ENCODE measurements at regions not wholly inside any gene's neighbourhood (a gene's known extent, or its start where the extent isn't known, plus 50 kb on each side); places are given as distances from the start of the nearest gene placed in this dataset.

- Histone ChIP-seq H3K4me3 (ENCODE audit: low read depth, low read length) (no peak overlapping the region), H2AFZ (no peak overlapping the region), H3K4me2 (ENCODE audit: low read length) (no peak overlapping the region), H3K36me3 (ENCODE audit: control insufficient read depth, insufficient read depth, low read length) (no peaks in the 10 kb centered on the region), H3K9me3 (ENCODE audit: control insufficient read depth, low read length) (no peaks in the 10 kb centered on the region), H3K79me2 (no peaks in the 10 kb centered on the region), H3K4me1 (peaks cover 3% of the 10 kb centered on the region), H3K27ac (no peak overlapping the region), H3K9ac (no peak overlapping the region), H3K27me3 (ENCODE audit: control insufficient read depth, insufficient read depth, low read length) (no peaks in the 10 kb centered on the region)
- TF ChIP-seq CTCF (IDR thresholded peaks at IDR 0.05): no peak
Observed at GRCh38 chr1:232533328-232533727, 96.6 kb downstream of the SIPA1L2 start.

- H3K4me2 ChIP-seq (ENCODE audit: low read length): no peak overlapping the region
- no peak overlapping the region for H3K9ac ChIP-seq
- TF ChIP-seq CTCF (IDR thresholded peaks at IDR 0.05): no peak
Observed at GRCh38 chr1:232532901-232533300, 97.0 kb downstream of the SIPA1L2 start.

GRCh38 chr1:232531291-232531690 is 98.6 kb downstream of the SIPA1L2 start:
- Histone ChIP-seq H3K27ac (no peak overlapping the region), H3K4me1 (peaks cover 2% of the 10 kb centered on the region), H3K9ac (no peak overlapping the region), H3K27me3 (ENCODE audit: control insufficient read depth, insufficient read depth, low read length) (no peaks in the 10 kb centered on the region), H3K9me3 (ENCODE audit: control insufficient read depth, low read length) (no peaks in the 10 kb centered on the region), H3K79me2 (no peaks in the 10 kb centered on the region), H3K4me3 (ENCODE audit: low read depth, low read length) (no peak overlapping the region), H3K4me2 (ENCODE audit: low read length) (no peak overlapping the region), H2AFZ (no peak overlapping the region), H3K36me3 (ENCODE audit: control insufficient read depth, insufficient read depth, low read length) (no peaks in the 10 kb centered on the region)
- no peak for TF ChIP-seq CTCF (IDR thresholded peaks at IDR 0.05)

More at GRCh38 chr1:232532901-232533300, 97.0 kb downstream of the SIPA1L2 start:
- H2AFZ ChIP-seq: no peak overlapping the region
- H3K27me3 ChIP-seq (ENCODE audit: control insufficient read depth, insufficient read depth, low read length): no peaks in the 10 kb centered on the region
- H3K4me3 ChIP-seq (ENCODE audit: low read depth, low read length): no peak overlapping the region
- H3K9me3 ChIP-seq (ENCODE audit: control insufficient read depth, low read length): no peaks in the 10 kb centered on the region
- no peaks in the 10 kb centered on the region for H3K79me2 ChIP-seq
- H3K4me1 ChIP-seq: peaks cover 2% of the 10 kb centered on the region
- H3K27ac ChIP-seq: no peak overlapping the region
- H3K36me3 ChIP-seq (ENCODE audit: control insufficient read depth, insufficient read depth, low read length): no peaks in the 10 kb centered on the region

GRCh38 chr1:232529747-232530146 is 100.2 kb downstream of the SIPA1L2 start:
- no peaks in the 10 kb centered on the region for H3K27me3 ChIP-seq (ENCODE audit: control insufficient read depth, insufficient read depth, low read length)
- no peak overlapping the region for H3K9ac ChIP-seq
- no peak overlapping the region for H2AFZ ChIP-seq
- H3K4me1 ChIP-seq: peaks cover 2% of the 10 kb centered on the region
- H3K9me3 ChIP-seq (ENCODE audit: control insufficient read depth, low read length): no peaks in the 10 kb centered on the region
- no peak overlapping the region for H3K27ac ChIP-seq
- no peak overlapping the region for H3K4me3 ChIP-seq (ENCODE audit: low read depth, low read length)
- no peaks in the 10 kb centered on the region for H3K79me2 ChIP-seq
- TF ChIP-seq CTCF (IDR thresholded peaks at IDR 0.05): no peak
- no peaks in the 10 kb centered on the region for H3K36me3 ChIP-seq (ENCODE audit: control insufficient read depth, insufficient read depth, low read length)
- no peak overlapping the region for H3K4me2 ChIP-seq (ENCODE audit: low read length)

- no peak overlapping the region for H3K4me2 ChIP-seq (ENCODE audit: low read length)
- TF ChIP-seq CTCF (IDR thresholded peaks at IDR 0.05): no peak
- H3K9me3 ChIP-seq (ENCODE audit: control insufficient read depth, low read length): no peaks in the 10 kb centered on the region
- no peak overlapping the region for H3K4me3 ChIP-seq (ENCODE audit: low read depth, low read length)
- H3K9ac ChIP-seq: no peak overlapping the region
- no peaks in the 10 kb centered on the region for H3K27me3 ChIP-seq (ENCODE audit: control insufficient read depth, insufficient read depth, low read length)
- H3K27ac ChIP-seq: no peak overlapping the region
- peaks cover 2% of the 10 kb centered on the region for H3K4me1 ChIP-seq
- no peaks in the 10 kb centered on the region for H3K36me3 ChIP-seq (ENCODE audit: control insufficient read depth, insufficient read depth, low read length)
- H3K79me2 ChIP-seq: no peaks in the 10 kb centered on the region
- no peak overlapping the region for H2AFZ ChIP-seq
Observed at GRCh38 chr1:232528472-232529089, 101.4 kb downstream of the SIPA1L2 start.
